ENCODE measurements at regions not wholly inside any gene's neighbourhood (a gene's known extent, or its start where the extent isn't known, plus 50 kb on each side); places are given as distances from the start of the nearest gene placed in this dataset.

DNA sequence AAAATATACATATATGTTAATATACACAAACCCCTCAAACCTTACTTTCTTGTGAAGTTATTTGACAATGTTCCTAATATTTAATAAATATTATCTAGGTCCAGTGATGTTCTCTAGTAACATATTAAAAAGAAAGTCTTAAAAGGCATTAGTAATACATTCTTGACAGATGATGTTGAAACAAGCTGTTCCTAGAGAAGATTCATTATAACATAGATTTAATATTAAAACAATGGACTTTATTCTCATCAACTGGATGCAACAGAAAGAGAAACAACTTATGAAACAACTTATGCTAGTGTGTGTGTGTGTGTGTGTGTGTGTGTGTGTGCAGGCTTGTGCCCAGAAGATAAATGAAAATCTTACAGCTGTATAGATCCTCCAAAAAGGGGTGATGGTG is 68.5 kb upstream of the PLXNA2 start:
- TF ChIP-seq, protein P1, sequence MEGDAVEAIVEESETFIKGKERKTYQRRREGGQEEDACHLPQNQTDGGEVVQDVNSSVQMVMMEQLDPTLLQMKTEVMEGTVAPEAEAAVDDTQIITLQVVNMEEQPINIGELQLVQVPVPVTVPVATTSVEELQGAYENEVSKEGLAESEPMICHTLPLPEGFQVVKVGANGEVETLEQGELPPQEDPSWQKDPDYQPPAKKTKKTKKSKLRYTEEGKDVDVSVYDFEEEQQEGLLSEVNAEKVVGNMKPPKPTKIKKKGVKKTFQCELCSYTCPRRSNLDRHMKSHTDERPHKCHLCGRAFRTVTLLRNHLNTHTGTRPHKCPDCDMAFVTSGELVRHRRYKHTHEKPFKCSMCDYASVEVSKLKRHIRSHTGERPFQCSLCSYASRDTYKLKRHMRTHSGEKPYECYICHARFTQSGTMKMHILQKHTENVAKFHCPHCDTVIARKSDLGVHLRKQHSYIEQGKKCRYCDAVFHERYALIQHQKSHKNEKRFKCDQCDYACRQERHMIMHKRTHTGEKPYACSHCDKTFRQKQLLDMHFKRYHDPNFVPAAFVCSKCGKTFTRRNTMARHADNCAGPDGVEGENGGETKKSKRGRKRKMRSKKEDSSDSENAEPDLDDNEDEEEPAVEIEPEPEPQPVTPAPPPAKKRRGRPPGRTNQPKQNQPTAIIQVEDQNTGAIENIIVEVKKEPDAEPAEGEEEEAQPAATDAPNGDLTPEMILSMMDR (IDR thresholded peaks at IDR 0.05) = no peak
- TF ChIP-seq POLR2AphosphoS5 (IDR thresholded peaks at IDR 0.05) (no peak), EP300 (IDR thresholded peaks at IDR 0.05) (no peak), POLR2A (IDR thresholded peaks at IDR 0.05; ENCODE audit: low read depth) (no peak)
